ENCODE measurements at regions not wholly inside any gene's neighbourhood (a gene's known extent, or its start where the extent isn't known, plus 50 kb on each side); places are given as distances from the start of the nearest gene placed in this dataset.

DNA sequence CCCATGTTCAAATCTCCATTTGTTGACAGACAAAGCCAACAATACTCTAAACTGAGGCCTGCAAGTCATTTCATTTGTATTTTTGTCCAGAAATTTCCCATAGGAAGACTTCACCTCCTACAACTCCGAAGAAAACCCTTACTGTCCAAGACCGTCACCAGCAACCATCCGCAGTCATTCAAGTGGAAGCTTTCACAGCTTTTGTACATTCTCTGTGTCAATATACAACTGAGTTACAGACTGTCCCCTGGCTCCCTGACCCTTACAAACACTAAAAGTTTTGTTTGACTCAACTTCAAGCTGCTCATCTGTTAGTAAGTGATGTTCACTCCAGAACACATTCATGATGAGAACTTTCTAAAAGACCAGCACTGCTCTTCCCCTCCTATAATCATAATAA is 210.1 kb downstream of the DEPDC1B start:
- Histone ChIP-seq H2AFZ (ENCODE audit: low read depth, low read length) (no peak overlapping the region), H3K4me2 (ENCODE audit: insufficient read depth, low read length) (no peak overlapping the region), H3K27ac (ENCODE audit: insufficient read depth, low read depth, low read length) (no peak overlapping the region), H4K20me1 (replicated peaks; ENCODE audit: control insufficient read depth, extremely low read depth, insufficient read depth, low read length) (no peaks in the 10 kb centered on the region), H3K4me1 (ENCODE audit: control insufficient read depth, extremely low read depth, insufficient read depth, low read length) (no peaks in the 10 kb centered on the region), H3K27me3 (ENCODE audit: control insufficient read depth in 2 of 2, insufficient read depth in 2 of 2, low read length in 2 of 2) (no peaks in the 10 kb centered on the region), H3K36me3 (ENCODE audit: control insufficient read depth in 2 of 2, extremely low read depth in 1 of 2, insufficient read depth in 2 of 2, low read length in 2 of 2) (no peaks in the 10 kb centered on the region), H3K9me3 (replicated peaks; ENCODE audit: control insufficient read depth, insufficient read depth, low read length) (no peaks in the 10 kb centered on the region), H3K9ac (replicated peaks; ENCODE audit: extremely low read depth, insufficient read depth, low read length) (no peak overlapping the region), H3K9me1 (replicated peaks; ENCODE audit: control insufficient read depth, extremely low read depth, insufficient read depth, low read length) (no peaks in the 10 kb centered on the region), H3K4me3 (replicated peaks in 1 of 3; ENCODE audit: insufficient read depth in 1 of 3, low read depth in 1 of 3, low read length in 3 of 3) (no peak overlapping the region), H3K79me2 (ENCODE audit: control insufficient read depth, insufficient read depth, low read length) (no peaks in the 10 kb centered on the region)
- POLR2A ChIA-PET: no interaction called here
- intact Hi-C loops (cut with micrococcal nuclease): no loop called here
- dilution Hi-C loops (cut with MboI; ENCODE audit: extremely low pct_ligation_motif_present, low sequenced_read_pairs): no loop called here
- no peak for TF ChIP-seq JUN (IDR thresholded peaks at IDR 0.05; ENCODE audit: borderline replicate concordance, insufficient read depth, insufficient read length, low read depth)
- no peak for TF ChIP-seq FOS (IDR thresholded peaks at IDR 0.05; ENCODE audit: borderline replicate concordance, insufficient read depth, low read length)
- no peak for TF ChIP-seq MYC (IDR thresholded peaks at IDR 0.05; ENCODE audit: low read depth, low read length)
- TF ChIP-seq, protein P1, sequence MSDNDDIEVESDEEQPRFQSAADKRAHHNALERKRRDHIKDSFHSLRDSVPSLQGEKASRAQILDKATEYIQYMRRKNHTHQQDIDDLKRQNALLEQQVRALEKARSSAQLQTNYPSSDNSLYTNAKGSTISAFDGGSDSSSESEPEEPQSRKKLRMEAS (IDR thresholded peaks at IDR 0.05; ENCODE audit: insufficient read depth, insufficient read length): no peak
- TF ChIP-seq POLR2AphosphoS5 (IDR thresholded peaks at IDR 0.05; ENCODE audit: insufficient read depth, low read depth, low read length): no peak
- no peak for TF ChIP-seq GATA2 (IDR thresholded peaks at IDR 0.05; ENCODE audit: insufficient read depth, insufficient read length, low read depth, low read length)
- no peak for TF ChIP-seq EZH2 (IDR thresholded peaks at IDR 0.05; ENCODE audit: borderline replicate concordance, low read depth, low read length, severe bottlenecking)
- TF ChIP-seq, protein P2, sequence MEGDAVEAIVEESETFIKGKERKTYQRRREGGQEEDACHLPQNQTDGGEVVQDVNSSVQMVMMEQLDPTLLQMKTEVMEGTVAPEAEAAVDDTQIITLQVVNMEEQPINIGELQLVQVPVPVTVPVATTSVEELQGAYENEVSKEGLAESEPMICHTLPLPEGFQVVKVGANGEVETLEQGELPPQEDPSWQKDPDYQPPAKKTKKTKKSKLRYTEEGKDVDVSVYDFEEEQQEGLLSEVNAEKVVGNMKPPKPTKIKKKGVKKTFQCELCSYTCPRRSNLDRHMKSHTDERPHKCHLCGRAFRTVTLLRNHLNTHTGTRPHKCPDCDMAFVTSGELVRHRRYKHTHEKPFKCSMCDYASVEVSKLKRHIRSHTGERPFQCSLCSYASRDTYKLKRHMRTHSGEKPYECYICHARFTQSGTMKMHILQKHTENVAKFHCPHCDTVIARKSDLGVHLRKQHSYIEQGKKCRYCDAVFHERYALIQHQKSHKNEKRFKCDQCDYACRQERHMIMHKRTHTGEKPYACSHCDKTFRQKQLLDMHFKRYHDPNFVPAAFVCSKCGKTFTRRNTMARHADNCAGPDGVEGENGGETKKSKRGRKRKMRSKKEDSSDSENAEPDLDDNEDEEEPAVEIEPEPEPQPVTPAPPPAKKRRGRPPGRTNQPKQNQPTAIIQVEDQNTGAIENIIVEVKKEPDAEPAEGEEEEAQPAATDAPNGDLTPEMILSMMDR (IDR thresholded peaks at IDR 0.05; ENCODE audit: extremely low read depth in 1 of 2, insufficient read depth in 1 of 2, low read depth in 1 of 2, low read length in 2 of 2): no peak
- TF ChIP-seq POLR2A (IDR thresholded peaks at IDR 0.05; ENCODE audit: low read depth, low read length): no peak
- DNase-seq (ENCODE audit: low read depth, low spot score) (no peak), FAIRE-seq (no peak)
- no TSS peak for BruUV-seq (replicated peaks)
- CTCF ChIA-PET: no interaction called here

Measured in endothelial cell of umbilical vein (primary cell).